NCI-H82 (cell line): ENCODE measurements at regions not wholly inside any gene's neighbourhood (a gene's known extent, or its start where the extent isn't known, plus 50 kb on each side); places are given as distances from the start of the nearest gene placed in this dataset.
A peak's percentile ranks its signal among the peaks of the same experiment; 100 is the strongest.

Source experiments
- DNase-seq: peaks from one replicate; lab custom pipeline; 2025; lab: John Stamatoyannopoulos, UW

- no peak for DNase-seq
Observed at GRCh38 chr2:235141411-235142128, 189.8 kb downstream of the SH3BP4 start.

- no peak for DNase-seq
Observed at GRCh38 chr2:235142601-235143000, 190.8 kb downstream of the SH3BP4 start.

- no peak for DNase-seq
Observed at GRCh38 chr2:235143789-235144188, 192.0 kb downstream of the SH3BP4 start.

GRCh38 chr2:235144291-235144690 lies 192.5 kb downstream of the SH3BP4 start:
- no peak for DNase-seq

- DNase-seq = peak; percentile 95
Observed at GRCh38 chr2:235146206-235146605, 194.4 kb downstream of the SH3BP4 start.

- DNase-seq = no peak
Observed at GRCh38 chr2:235146871-235147565, 195.2 kb downstream of the SH3BP4 start.

- no peak for DNase-seq
Observed at GRCh38 chr2:235148201-235149170, 196.7 kb downstream of the SH3BP4 start.

- DNase-seq = no peak
Observed at GRCh38 chr2:235149240-235149659, 197.4 kb downstream of the SH3BP4 start.

GRCh38 chr2:235149736-235150135 lies 197.9 kb downstream of the SH3BP4 start:
- DNase-seq = no peak

- DNase-seq = no peak
Observed at GRCh38 chr2:235151152-235151551, 199.3 kb downstream of the SH3BP4 start.

GRCh38 chr2:235155163-235155562 lies 203.3 kb downstream of the SH3BP4 start:
- no peak for DNase-seq

GRCh38 chr2:235156055-235156454 lies 204.2 kb downstream of the SH3BP4 start:
- DNase-seq = no peak

- DNase-seq = no peak
Observed at GRCh38 chr2:235157746-235158482, 206.1 kb downstream of the SH3BP4 start.

GRCh38 chr2:235160281-235160810 lies 208.5 kb downstream of the SH3BP4 start:
- DNase-seq = peak; percentile 81

- no peak for DNase-seq
Observed at GRCh38 chr2:235161565-235161964, 209.7 kb downstream of the SH3BP4 start.

GRCh38 chr2:235162082-235162836 lies 210.4 kb downstream of the SH3BP4 start:
- no peak for DNase-seq

GRCh38 chr2:235162837-235163197 lies 211.0 kb downstream of the SH3BP4 start:
- no peak for DNase-seq

- no peak for DNase-seq
Observed at GRCh38 chr2:235165136-235165535, 213.3 kb downstream of the SH3BP4 start.

- DNase-seq = no peak
Observed at GRCh38 chr2:235165631-235166030, 213.8 kb downstream of the SH3BP4 start.

- DNase-seq = peak; percentile 62
Observed at GRCh38 chr2:235168174-235168979, 216.6 kb downstream of the SH3BP4 start.
